NCI-H446 treated with DMSO at 0.1 percent for 48 hours (cell line): ENCODE measurements at regions not wholly inside any gene's neighbourhood (a gene's known extent, or its start where the extent isn't known, plus 50 kb on each side); places are given as distances from the start of the nearest gene placed in this dataset.

Experiments
- DNase-seq: peaks from one replicate; lab custom pipeline; 2025; lab: John Stamatoyannopoulos, UW

DNA sequence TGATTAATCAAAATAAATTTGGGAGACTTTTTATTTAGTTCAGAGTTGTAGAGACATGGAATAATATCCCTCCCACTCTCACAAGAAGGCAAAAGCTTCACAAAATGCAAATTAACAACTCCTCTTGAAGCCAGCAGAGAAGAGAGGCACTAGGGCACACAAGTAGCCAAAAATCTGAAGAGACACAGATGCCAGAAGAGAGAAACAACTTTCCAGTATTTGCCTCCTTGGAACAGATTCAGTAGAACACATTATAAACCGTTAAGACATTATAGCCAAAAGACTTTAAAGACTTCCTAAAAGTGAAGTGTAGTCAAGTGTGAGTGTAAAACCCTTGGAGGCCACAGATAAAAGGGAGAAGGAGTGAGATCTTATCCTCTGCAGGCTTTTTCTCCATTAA lies 1024.9 kb upstream of the ADGRL3 start:
- no peak for DNase-seq

- DNase-seq, result no peak
Observed at GRCh38 chr4:60187428-60187827, 1012.7 kb upstream of the ADGRL3 start.

- DNase-seq, result no peak
Observed at GRCh38 chr4:60189286-60189685, 1010.8 kb upstream of the ADGRL3 start.

DNA sequence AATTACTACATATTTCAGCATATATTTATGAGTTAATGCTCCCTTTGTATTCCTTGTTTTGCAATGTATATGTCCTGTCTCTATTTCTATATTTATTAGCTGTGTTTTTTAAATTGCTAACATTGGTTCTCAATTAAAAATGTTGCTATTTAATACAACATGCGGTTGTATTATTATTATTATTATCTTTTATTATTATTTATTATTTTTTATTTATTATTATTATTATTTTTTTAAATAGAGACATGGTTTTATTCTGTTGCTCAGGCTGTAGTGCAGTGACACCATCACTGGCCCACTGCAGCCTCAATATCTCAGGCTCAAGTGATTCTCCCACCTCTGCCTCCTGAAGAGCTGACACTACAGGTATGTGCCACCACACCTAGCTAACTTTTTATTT lies 1005.9 kb upstream of the ADGRL3 start:
- no peak for DNase-seq

DNA sequence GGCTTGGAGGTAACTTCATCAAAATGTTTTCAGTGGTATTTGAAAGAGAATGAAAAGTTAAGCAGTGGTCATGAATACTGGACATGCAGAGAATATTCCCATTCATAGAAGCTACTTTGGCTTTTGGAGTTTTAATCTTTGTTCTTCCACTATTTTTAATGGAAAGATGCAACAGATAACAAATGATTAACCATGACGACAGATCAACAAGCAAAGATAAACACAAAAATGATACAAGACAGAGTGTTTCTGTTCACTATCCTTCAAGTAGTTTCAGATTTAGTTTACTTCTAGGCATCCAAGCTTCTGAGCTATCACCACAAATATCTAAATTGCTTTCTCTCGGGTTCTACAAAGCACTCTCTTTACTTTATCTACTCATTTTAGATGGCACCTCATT lies 1004.9 kb upstream of the ADGRL3 start:
- DNase-seq, result no peak

DNA sequence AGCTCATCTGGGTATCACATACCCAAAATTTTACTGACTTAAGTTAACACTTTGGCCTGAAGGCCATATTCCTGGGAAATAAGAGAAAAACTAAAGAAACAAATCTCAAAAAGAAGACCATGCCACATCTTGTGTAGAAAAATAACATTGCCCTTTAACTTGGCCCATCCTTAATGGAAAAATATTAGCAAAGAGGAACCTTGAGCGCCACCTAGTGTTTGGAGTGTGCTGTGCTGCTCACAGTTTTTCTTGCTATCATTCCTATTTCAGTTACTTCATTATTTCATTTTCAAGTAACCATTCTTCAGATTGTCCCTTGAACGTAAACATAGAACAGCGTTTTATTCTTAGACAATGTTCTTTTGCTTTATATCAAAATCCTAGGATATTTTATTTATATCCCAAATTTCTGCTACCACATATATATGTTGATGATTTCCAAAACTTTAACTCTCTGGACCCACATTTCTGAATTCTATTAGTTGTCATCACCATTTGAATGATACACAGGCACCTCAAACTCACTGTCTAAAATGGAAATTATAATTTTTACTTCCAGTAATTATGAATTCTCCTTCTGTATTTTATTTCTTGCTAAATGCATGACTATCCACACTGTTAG lies 999.0 kb upstream of the ADGRL3 start:
- peak; percentile 14 for DNase-seq

DNA sequence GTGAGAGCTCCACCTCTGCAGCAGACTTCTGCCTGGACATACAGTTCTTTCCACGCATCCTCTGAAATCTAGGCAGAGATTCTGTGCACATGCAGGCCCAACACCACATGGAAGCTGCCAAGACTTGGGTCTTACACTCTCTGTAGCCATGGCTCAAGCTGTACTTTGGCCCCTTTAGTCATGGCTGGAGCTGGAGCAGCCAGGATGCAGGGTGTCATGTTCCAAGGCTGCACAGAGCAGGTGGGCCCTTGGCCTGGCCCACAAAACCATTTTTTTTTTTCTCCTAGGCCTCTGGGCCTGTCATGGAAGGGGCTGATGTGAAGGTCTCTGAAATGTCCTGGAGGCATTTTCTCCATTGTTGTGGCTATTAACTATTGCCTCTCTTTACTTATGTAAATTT lies 990.5 kb upstream of the ADGRL3 start:
- DNase-seq, result no peak

DNA sequence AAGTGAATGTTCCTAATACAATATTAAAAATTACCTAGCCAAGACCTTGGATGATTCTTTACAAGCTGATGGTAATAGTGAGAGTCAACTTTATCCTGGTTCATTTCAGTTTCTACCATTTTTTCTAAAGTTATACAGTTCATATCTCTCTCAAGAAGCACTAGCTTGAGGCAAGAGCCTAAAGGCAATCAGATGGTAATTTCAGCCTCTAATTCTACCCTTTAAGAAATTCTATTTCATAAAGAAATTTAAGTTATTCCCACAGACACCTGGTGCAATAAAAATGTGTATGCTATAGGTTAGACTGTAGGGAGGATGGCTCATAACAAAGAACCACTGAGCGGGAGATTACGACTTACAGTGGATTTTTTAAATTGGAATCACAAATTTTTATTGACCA lies 984.2 kb upstream of the ADGRL3 start:
- DNase-seq, result no peak

- no peak for DNase-seq
Observed at GRCh38 chr4:60216752-60217151, 983.4 kb upstream of the ADGRL3 start.

- no peak for DNase-seq
Observed at GRCh38 chr4:60221866-60222265, 978.3 kb upstream of the ADGRL3 start.

- no peak for DNase-seq
Observed at GRCh38 chr4:60223208-60223923, 976.8 kb upstream of the ADGRL3 start.

DNA sequence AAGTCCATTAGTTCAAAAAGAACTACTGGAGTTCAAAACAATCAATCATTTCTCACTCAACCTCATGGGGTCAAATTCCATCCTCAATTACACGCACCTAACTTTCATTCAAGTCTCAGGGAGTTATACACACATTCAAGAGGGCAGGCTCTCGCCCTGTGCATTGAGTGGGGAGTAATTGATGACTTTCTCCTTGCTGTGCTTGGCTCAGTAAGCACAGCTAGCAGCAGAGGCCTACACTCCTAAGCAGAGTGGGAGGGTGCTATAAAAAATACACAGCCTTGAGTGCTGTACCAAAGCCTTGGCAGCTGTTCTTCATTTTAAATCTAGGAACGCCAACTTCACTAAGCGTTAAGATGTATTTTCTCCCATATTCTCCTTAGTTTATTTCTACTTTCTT lies 958.3 kb upstream of the ADGRL3 start:
- peak; percentile 71 for DNase-seq

- DNase-seq, result no peak
Observed at GRCh38 chr4:60249784-60250183, 950.3 kb upstream of the ADGRL3 start.

- no peak for DNase-seq
Observed at GRCh38 chr4:60250657-60251056, 949.5 kb upstream of the ADGRL3 start.

GRCh38 chr4:60259781-60260180 lies 940.3 kb upstream of the ADGRL3 start:
- no peak for DNase-seq

DNA sequence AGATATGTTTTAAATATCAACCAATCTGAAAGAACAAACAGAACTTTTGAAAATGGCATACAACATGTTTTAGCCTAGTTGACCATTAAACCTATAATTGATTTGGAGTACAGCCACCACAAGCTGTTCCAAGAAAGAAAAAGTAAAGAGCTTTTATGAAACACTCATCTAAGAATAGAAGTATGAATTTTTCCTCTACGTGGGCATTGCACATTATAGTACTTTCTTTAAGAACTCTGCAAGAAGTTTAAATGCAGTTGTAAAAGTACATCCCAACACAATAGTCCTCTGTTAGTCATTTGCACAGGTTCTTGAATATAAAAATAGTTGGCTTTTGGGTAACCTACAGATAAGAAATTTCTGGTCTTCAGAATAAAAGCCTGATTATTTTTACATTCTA lies 933.6 kb upstream of the ADGRL3 start:
- no peak for DNase-seq

DNA sequence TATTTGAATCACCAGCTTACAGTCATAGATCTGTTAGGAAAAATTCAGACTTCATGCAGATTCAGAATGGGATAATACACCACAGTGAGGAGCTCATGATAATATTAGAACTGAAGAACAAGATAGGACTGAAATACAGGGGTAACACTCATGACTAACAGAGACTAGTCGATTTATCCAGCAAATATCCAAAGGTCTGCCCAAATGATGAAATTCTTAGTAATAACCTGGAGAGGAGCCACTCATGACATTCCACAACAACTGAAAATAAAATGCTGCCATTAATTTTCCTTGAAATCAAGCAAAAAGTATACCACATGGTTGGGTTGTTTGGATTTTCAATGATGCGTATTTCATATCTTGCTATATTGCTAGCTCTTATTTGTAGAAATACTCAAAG lies 903.7 kb upstream of the ADGRL3 start:
- no peak for DNase-seq

GRCh38 chr4:60313611-60314178 lies 886.4 kb upstream of the ADGRL3 start:
- no peak for DNase-seq

DNA sequence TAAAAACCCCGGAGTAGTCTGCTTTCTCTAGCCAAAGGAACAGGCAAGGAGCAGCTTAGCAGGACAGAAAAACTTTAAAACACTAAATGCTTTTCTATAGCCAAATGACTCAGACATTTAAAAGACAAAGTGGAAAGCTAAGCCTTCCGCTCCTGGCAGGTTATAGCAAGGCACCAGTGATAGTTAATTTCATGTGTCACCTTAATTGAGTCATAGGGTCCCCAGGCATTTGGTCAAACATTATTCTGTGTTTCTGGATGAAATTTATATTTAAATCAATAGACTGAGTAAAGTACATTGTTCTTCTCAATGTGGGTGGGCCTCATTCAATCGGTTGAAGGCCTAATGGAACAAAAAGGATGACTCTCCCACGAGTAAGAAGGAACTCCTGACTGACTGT lies 885.7 kb upstream of the ADGRL3 start:
- DNase-seq, result no peak

- DNase-seq, result no peak
Observed at GRCh38 chr4:60315586-60315985, 884.5 kb upstream of the ADGRL3 start.

GRCh38 chr4:60326735-60327134 lies 873.4 kb upstream of the ADGRL3 start:
- DNase-seq, result no peak

- DNase-seq, result no peak
Observed at GRCh38 chr4:60327651-60328050, 872.5 kb upstream of the ADGRL3 start.

DNA sequence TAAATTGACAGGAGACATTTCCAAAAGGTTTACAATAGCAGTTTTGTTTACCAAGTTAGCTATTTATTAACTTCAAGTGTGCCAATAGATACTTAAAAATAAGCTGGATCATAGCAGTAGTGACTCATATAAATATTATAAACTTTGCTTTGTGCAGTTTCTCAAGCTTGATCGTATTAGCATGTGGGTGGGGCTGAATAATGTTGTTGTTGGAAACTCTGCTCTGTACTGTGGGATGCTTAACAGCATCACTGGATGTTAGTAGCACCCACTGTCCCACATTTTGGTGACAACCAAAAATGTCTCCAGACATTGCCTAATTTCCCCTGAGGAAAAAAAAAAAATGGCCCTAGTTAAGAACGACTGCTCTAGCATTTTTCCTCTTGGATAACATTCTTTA lies 855.2 kb upstream of the ADGRL3 start:
- DNase-seq, result no peak

DNA sequence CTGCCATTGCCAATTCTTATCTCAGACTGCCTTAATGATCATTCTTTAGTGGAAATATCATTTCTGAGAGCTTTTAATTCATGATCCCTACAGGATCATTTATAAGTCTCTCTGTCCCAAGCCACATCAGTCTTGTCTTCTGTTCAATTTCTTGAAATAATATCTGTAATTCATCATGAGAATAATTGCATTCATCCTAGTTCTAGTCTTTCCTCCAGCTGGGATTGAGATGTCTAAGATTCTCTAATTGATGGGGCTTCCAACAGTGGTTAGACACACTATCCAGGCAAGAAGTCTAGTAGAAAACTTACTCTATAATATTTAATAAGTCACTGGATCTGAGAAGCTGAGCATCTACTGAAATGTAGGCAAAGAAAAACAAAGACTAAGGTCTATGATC lies 854.7 kb upstream of the ADGRL3 start:
- DNase-seq, result no peak
